AML-193 (cell line): ENCODE measurements at regions not wholly inside any gene's neighbourhood (a gene's known extent, or its start where the extent isn't known, plus 50 kb on each side); places are given as distances from the start of the nearest gene placed in this dataset.
"Not testable (repeated sequence)": the region's sequence is repeated elsewhere in the genome, so short reads cannot be mapped to it uniquely, and the experiment has no call there.

Experiments
- DNase-seq, 2 experiments: peaks; one replicate each; lab custom pipeline; 2025; lab: John Stamatoyannopoulos, UW

- no peak for DNase-seq
These were observed 718.1 kb upstream of the ANO3 start for GRCh38 chr11:25613865-25614264.

- DNase-seq, result no peak
These were observed 716.9 kb upstream of the ANO3 start for GRCh38 chr11:25615069-25615468.

- DNase-seq, result no peak
These were observed 716.1 kb upstream of the ANO3 start for GRCh38 chr11:25615841-25616240.

- DNase-seq, result no peak
These were observed 706.8 kb upstream of the ANO3 start for GRCh38 chr11:25625094-25625493.

- no peak for DNase-seq
These were observed 703.9 kb upstream of the ANO3 start for GRCh38 chr11:25628030-25628429.

- no peak for DNase-seq
These were observed 698.7 kb upstream of the ANO3 start for GRCh38 chr11:25633230-25633629.

GRCh38 chr11:25649220-25649619 is 682.7 kb upstream of the ANO3 start:
- not testable (repeated sequence) for DNase-seq

- DNase-seq, result no peak
These were observed 681.6 kb upstream of the ANO3 start for GRCh38 chr11:25650319-25650718.

GRCh38 chr11:25655636-25656035 is 676.3 kb upstream of the ANO3 start:
- no peak for DNase-seq

- DNase-seq, result no peak
These were observed 673.0 kb upstream of the ANO3 start for GRCh38 chr11:25658916-25659315.

GRCh38 chr11:25659706-25660105 is 672.2 kb upstream of the ANO3 start:
- no peak for DNase-seq

GRCh38 chr11:25667871-25668270 is 664.1 kb upstream of the ANO3 start:
- DNase-seq, result no peak

- no peak for DNase-seq
These were observed 640.0 kb upstream of the ANO3 start for GRCh38 chr11:25691959-25692358.

- DNase-seq, result no peak
These were observed 629.5 kb upstream of the ANO3 start for GRCh38 chr11:25702417-25702816.

GRCh38 chr11:25710975-25711374 is 621.0 kb upstream of the ANO3 start:
- DNase-seq, result no peak

- no peak for DNase-seq
These were observed 604.0 kb upstream of the ANO3 start for GRCh38 chr11:25727944-25728343.

GRCh38 chr11:25730230-25730629 is 601.7 kb upstream of the ANO3 start:
- no peak for DNase-seq

- no peak for DNase-seq
These were observed 598.2 kb upstream of the ANO3 start for GRCh38 chr11:25733777-25734176.

GRCh38 chr11:25734591-25735211 is 597.2 kb upstream of the ANO3 start:
- DNase-seq, result peak; percentile 9 to 24

GRCh38 chr11:25737071-25737675 is 594.8 kb upstream of the ANO3 start:
- DNase-seq, result no peak

GRCh38 chr11:25741886-25742285 is 590.0 kb upstream of the ANO3 start:
- DNase-seq, result no peak

- no peak for DNase-seq
These were observed 589.1 kb upstream of the ANO3 start for GRCh38 chr11:25742800-25743199.

- no peak for DNase-seq
These were observed 576.5 kb upstream of the ANO3 start for GRCh38 chr11:25755381-25755780.

GRCh38 chr11:25755918-25756584 is 575.9 kb upstream of the ANO3 start:
- DNase-seq, result no peak
